Cardiac muscle cell (in vitro differentiated cells and primary cell): ENCODE measurements at regions not wholly inside any gene's neighbourhood (a gene's known extent, or its start where the extent isn't known, plus 50 kb on each side); places are given as distances from the start of the nearest gene placed in this dataset.
"Not testable (repeated sequence)": the region's sequence is repeated elsewhere in the genome, so short reads cannot be mapped to it uniquely, and the experiment has no call there.

Experiments used
- DNase-seq, 2 donors: peaks; one replicate each; pipeline versions ENCODE4 v3.0.0 to v3.0.0-alpha.2; 2010 to 2017; ENCODE audit warnings: low read depth in 1 of 2, low spot score in 1 of 2
- H3K27ac ChIP-seq: fragments of 200-600 bp; sonication (generic); 2 replicates; pipeline ENCODE4 v1.5.1; 2016
- H3K27me3 ChIP-seq: fragments of 200-600 bp; sonication (generic); 2 replicates; pipeline ENCODE4 v1.6.0; 2016; ENCODE audit warnings: control low read depth
- H3K36me3 ChIP-seq: fragments of 200-600 bp; sonication (generic); 2 replicates; pipeline ENCODE4 v1.5.1; 2016; ENCODE audit warnings: control low read depth
- H3K4me1 ChIP-seq: fragments of 200-600 bp; sonication (generic); 2 replicates; pipeline ENCODE4 v1.8.1; 2017; ENCODE audit warnings: low read depth, mild to moderate bottlenecking, mixed run types
- H3K4me3 ChIP-seq: fragments of 200-600 bp; sonication (generic); 2 replicates; pipeline ENCODE4 v1.5.1; 2016; ENCODE audit warnings: mild to moderate bottlenecking
- H3K9me3 ChIP-seq: fragments of 200-600 bp; sonication (generic); 2 replicates; pipeline ENCODE4 v1.5.1; 2017; ENCODE audit warnings: low read depth, mild to moderate bottlenecking, control low read depth
- CTCF ChIP-seq: IDR thresholded peaks from 2 replicates; pipeline ENCODE4 v1.5.1; 2012; ENCODE audit warnings: low read depth, mild to moderate bottlenecking, low read length

GRCh38 chr5:90093751-90094485 is 315.6 kb downstream of the CETN3 start:
- no peaks in the 10 kb centered on the region for H3K9me3 ChIP-seq
- DNase-seq = peak in 1 of 2 donors; percentile 63
- no peaks in the 10 kb centered on the region for H3K27me3 ChIP-seq
- no peak overlapping the region for H3K27ac ChIP-seq
- H3K4me3 ChIP-seq = no peak overlapping the region
- H3K4me1 ChIP-seq = peaks cover 10% of the 10 kb centered on the region
- TF ChIP-seq CTCF = no peak
- no peaks in the 10 kb centered on the region for H3K36me3 ChIP-seq

- Histone ChIP-seq H3K27me3 (no peaks in the 10 kb centered on the region), H3K9me3 (no peaks in the 10 kb centered on the region), H3K4me1 (peaks cover 2% of the 10 kb centered on the region), H3K4me3 (no peak overlapping the region), H3K27ac (no peak overlapping the region), H3K36me3 (no peaks in the 10 kb centered on the region)
- DNase-seq = peak in 1 of 2 donors; percentile 19
- no peak for TF ChIP-seq CTCF
These were observed 316.8 kb downstream of the CETN3 start for GRCh38 chr5:90092734-90093133.

GRCh38 chr5:90084342-90084741 is 325.2 kb downstream of the CETN3 start:
- no peak for DNase-seq
- Histone ChIP-seq H3K9me3 (no peaks in the 10 kb centered on the region), H3K4me1 (no peaks in the 10 kb centered on the region), H3K4me3 (no peak overlapping the region), H3K27me3 (no peaks in the 10 kb centered on the region), H3K36me3 (no peaks in the 10 kb centered on the region), H3K27ac (no peak overlapping the region)
- TF ChIP-seq CTCF = no peak

GRCh38 chr5:90073026-90073570 is 336.5 kb downstream of the CETN3 start:
- H3K27ac ChIP-seq, H3K4me3 ChIP-seq, H3K36me3 ChIP-seq, H3K4me1 ChIP-seq, H3K27me3 ChIP-seq, H3K9me3 ChIP-seq, DNase-seq: not testable (repeated sequence)

GRCh38 chr5:90071656-90072055 is 337.9 kb downstream of the CETN3 start:
- H3K4me3 ChIP-seq = no peak overlapping the region

More at GRCh38 chr5:90071656-90072055, 337.9 kb downstream of the CETN3 start:
- DNase-seq = no peak
- H3K9me3 ChIP-seq = no peaks in the 10 kb centered on the region
- H3K4me1 ChIP-seq = no peaks in the 10 kb centered on the region
- no peaks in the 10 kb centered on the region for H3K27me3 ChIP-seq
- no peaks in the 10 kb centered on the region for H3K36me3 ChIP-seq
- TF ChIP-seq CTCF = no peak
- no peak overlapping the region for H3K27ac ChIP-seq
